ENCODE measurements at regions not wholly inside any gene's neighbourhood (a gene's known extent, or its start where the extent isn't known, plus 50 kb on each side); places are given as distances from the start of the nearest gene placed in this dataset.

GRCh38 chr19:30622276-30622675 lies 250.1 kb downstream of the ZNF536 start:
- intact Hi-C loops (cut with micrococcal nuclease), result no loop called here
- no peak for ATAC-seq
- DNase-seq, result no peak

- intact Hi-C loops (cut with micrococcal nuclease), result no loop called here
- DNase-seq, result no peak
- no peak for ATAC-seq
These were observed 249.2 kb downstream of the ZNF536 start for GRCh38 chr19:30621326-30621920.

DNA sequence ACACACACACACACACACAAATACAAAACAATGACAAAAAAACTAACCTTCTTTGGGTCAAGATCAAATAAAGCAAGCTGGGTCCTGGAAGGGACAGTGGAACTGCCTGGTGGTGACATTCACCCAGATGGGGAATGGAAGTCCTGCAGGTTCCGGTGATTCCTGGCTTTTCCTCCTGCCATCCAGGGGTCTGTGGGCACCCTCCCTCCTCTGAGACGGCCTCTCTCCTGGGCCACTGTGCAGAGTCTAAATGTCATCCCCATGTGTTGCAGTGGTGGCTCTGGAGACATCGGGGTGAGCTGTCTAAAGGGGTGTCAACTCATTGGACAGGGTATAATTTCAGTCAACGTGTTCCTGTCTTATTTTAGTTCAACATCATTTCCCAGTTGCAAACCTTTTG lies 248.2 kb downstream of the ZNF536 start:
- intact Hi-C loops (cut with micrococcal nuclease), result no loop called here
- ATAC-seq (no peak), DNase-seq (no peak)

- intact Hi-C loops (cut with micrococcal nuclease), result no loop called here
- DNase-seq, result no peak
- no peak for ATAC-seq
These were observed 237.6 kb downstream of the ZNF536 start for GRCh38 chr19:30609656-30610270.

DNA sequence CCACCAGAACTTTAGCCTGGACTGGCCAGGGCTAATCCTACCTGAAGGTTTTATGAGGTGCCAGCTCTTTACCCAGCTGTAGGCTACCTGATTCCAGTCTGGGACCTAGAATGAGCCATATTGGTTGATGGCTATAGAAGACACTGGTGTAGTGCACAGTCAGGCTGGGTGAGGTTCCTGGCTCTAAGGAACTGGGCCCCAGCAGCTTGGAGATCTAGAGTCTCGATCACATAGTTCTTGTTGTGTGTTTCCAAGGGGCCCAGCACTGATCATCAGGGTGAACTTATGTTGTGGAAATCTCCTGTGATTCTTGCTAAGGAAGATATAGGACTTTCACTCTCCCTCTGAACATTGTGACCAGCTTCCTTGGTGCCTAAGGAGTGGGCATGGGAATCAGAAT lies 236.3 kb downstream of the ZNF536 start:
- DNase-seq, result no peak
- ATAC-seq, result no peak
- intact Hi-C loops (cut with micrococcal nuclease), result no loop called here

Data from left ventricle myocardium superior (tissue), 1 donor.